ENCODE measurements at regions not wholly inside any gene's neighbourhood (a gene's known extent, or its start where the extent isn't known, plus 50 kb on each side); places are given as distances from the start of the nearest gene placed in this dataset.

GRCh38 chr3:11719406-11720303, 75.9 kb upstream of the VGLL4 start (continued):
- TF ChIP-seq ZNF280D (tag by site-specific recombination; IDR thresholded peaks at IDR 0.05) (no peak), ZNF398 (tag by site-specific recombination; IDR thresholded peaks at IDR 0.05) (peak; percentile 90), ZXDB (tag by site-specific recombination; IDR thresholded peaks at IDR 0.05) (peak; percentile 55), ZNF791 (tag by site-specific recombination; IDR thresholded peaks at IDR 0.05) (no peak), ZNF776 (tag by site-specific recombination; IDR thresholded peaks at IDR 0.05; ENCODE audit: borderline replicate concordance) (no peak), GLIS2 (tag by site-specific recombination; IDR thresholded peaks at IDR 0.05) (peak; percentile 83), ZNF280C (tag by site-specific recombination; IDR thresholded peaks at IDR 0.05) (no peak), EGR2 (tag by site-specific recombination; IDR thresholded peaks at IDR 0.05; ENCODE audit: low read depth) (no peak; the same call in 1 of the 2 replicates), ZBTB21 (tag by site-specific recombination; IDR thresholded peaks at IDR 0.05) (no peak), YY2 (tag by site-specific recombination; IDR thresholded peaks at IDR 0.05) (peak; percentile 35; the same call in 1 of the 2 replicates), ZNF112 (tag by site-specific recombination; IDR thresholded peaks at IDR 0.05) (no peak), PRDM2 (tag by site-specific recombination; IDR thresholded peaks at IDR 0.05; ENCODE audit: borderline replicate concordance) (peak; percentile 84; the same call in 1 of the 2 replicates), ZNF626 (tag by site-specific recombination; IDR thresholded peaks at IDR 0.05) (no peak), ZNF292 (tag by site-specific recombination; IDR thresholded peaks at IDR 0.05; ENCODE audit: borderline replicate concordance, low read depth) (no peak), GLIS1 (tag by site-specific recombination; IDR thresholded peaks at IDR 0.05) (peak; percentile 89), ZNF529 (tag by site-specific recombination; IDR thresholded peaks at IDR 0.05; ENCODE audit: insufficient replicate concordance) (no peak), CTCF (tag by site-specific recombination; IDR thresholded peaks at IDR 0.05) (peak; percentile 55), ZNF629 (tag by site-specific recombination; IDR thresholded peaks at IDR 0.05) (no peak), ZNF391 (tag by site-specific recombination; IDR thresholded peaks at IDR 0.05; ENCODE audit: borderline replicate concordance, low read depth) (0 out of 2 replicates have a peak, but pooled peaks have one; percentile 52), ZBTB10 (tag by site-specific recombination; IDR thresholded peaks at IDR 0.05) (peak; percentile 67; the same call in 1 of the 2 replicates)
